T-cell (primary cell): ENCODE measurements at regions not wholly inside any gene's neighbourhood (a gene's known extent, or its start where the extent isn't known, plus 50 kb on each side); places are given as distances from the start of the nearest gene placed in this dataset.

Experiments
- ATAC-seq, 4 experiments: fragments of 200-7000 bp in 3 of 4; fragments of 150-1000 bp in 1 of 4; cut with Tn5 transposase; replicated peaks in 1 of 4; 1 replicate in 3 of 4; 2 replicates in 1 of 4; pipeline ENCODE4 v1.10.0; 2021; ENCODE audit warnings: moderate library complexity in 3 of 4, mild to moderate bottlenecking in 2 of 4, moderate number of reproducible peaks in 1 of 4
- CTCF ChIA-PET, 2 donors: fragments of 300-600 bp; sonication (Branson Sonifier 250); formaldehyde crosslinking; loops; one replicate each; lab custom pipeline; 2022; ENCODE audit warnings: antibody characterized with exemption in 2 of 2; lab: Charles Lee
- POLR2A ChIA-PET, 2 donors: fragments of 300-600 bp; sonication (Branson Sonifier 250); formaldehyde crosslinking; loops; one replicate each; lab custom pipeline; 2022; ENCODE audit warnings: antibody characterized with exemption in 2 of 2; lab: Charles Lee
- DNase-seq, 35 experiments: peaks; one replicate each; pipeline versions ENCODE4 v3.0.0 to v3.0.0-alpha.2; 2013 to 2023
- H3K27ac ChIP-seq: one replicate; pipeline ENCODE4 v1.5.1; 2013; ENCODE audit warnings: low read length
- H3K27me3 ChIP-seq, 2 experiments: replicated peaks in 1 of 2; 1 replicate in 1 of 2; 2 replicates in 1 of 2; pipeline versions ENCODE4 v1.6.1 to v1.7.0; 2013; ENCODE audit warnings: low read length in 1 of 2, mixed read lengths in 1 of 2; ENCODE audit not compliant: control insufficient read depth in 2 of 2, insufficient read depth in 2 of 2; ENCODE audit errors: extremely low read depth in 1 of 2
- H3K36me3 ChIP-seq, 2 donors: 1 replicate in 1 of 2; 2 replicates in 1 of 2; pipeline versions ENCODE4 v1.6.1 to v1.7.0; 2013; ENCODE audit warnings: low read length in 1 of 2; ENCODE audit not compliant: control insufficient read depth in 2 of 2, insufficient read depth in 1 of 2; ENCODE audit errors: extremely low read depth in 1 of 2
- H3K4me1 ChIP-seq, 2 experiments: 1 replicate in 1 of 2; 2 replicates in 1 of 2; pipeline versions ENCODE4 v1.6.1 to v1.7.0; 2013; ENCODE audit warnings: low read length in 2 of 2, mixed read lengths in 1 of 2; ENCODE audit not compliant: insufficient read depth in 2 of 2, control insufficient read depth in 1 of 2; ENCODE audit errors: extremely low read depth in 1 of 2
- H3K4me3 ChIP-seq, 2 donors: 1 replicate in 1 of 2; 2 replicates in 1 of 2; pipeline versions ENCODE4 v1.5.1 to v1.7.0; 2013; ENCODE audit warnings: mild to moderate bottlenecking in 2 of 2, low read length in 1 of 2, moderate library complexity in 1 of 2; ENCODE audit not compliant: control insufficient read depth in 1 of 2; ENCODE audit errors: extremely low read depth in 1 of 2
- H3K9me3 ChIP-seq: 2 replicates; pipeline ENCODE4 v1.7.0; 2013
- H3K27ac Mint-ChIP-seq, 2 donors: one replicate each; pipeline ENCODE4 v1.8.0; 2020 to 2021; ENCODE audit warnings: mild to moderate bottlenecking in 2 of 2, mixed read lengths in 2 of 2
- H3K27me3 Mint-ChIP-seq, 2 donors: one replicate each; pipeline ENCODE4 v1.8.0; 2021 to 2022; ENCODE audit warnings: mixed read lengths in 2 of 2
- H3K36me3 Mint-ChIP-seq: one replicate; pipeline ENCODE4 v1.8.0; 2021; ENCODE audit warnings: mixed read lengths
- H3K4me1 Mint-ChIP-seq, 3 donors: one replicate each; pipeline ENCODE4 v1.8.0; 2020 to 2022; ENCODE audit warnings: mixed read lengths in 3 of 3, mild to moderate bottlenecking in 1 of 3
- H3K4me3 Mint-ChIP-seq, 3 donors: one replicate each; pipeline ENCODE4 v1.8.0; 2020 to 2022; ENCODE audit warnings: mild to moderate bottlenecking in 3 of 3, mixed read lengths in 3 of 3, moderate library complexity in 3 of 3
- H3K9me3 Mint-ChIP-seq, 3 donors: one replicate each; pipeline ENCODE4 v1.8.0; 2020 to 2022; ENCODE audit warnings: mixed read lengths in 3 of 3
- whole genome bisulfite sequencing: methylation state at CpG from one replicate; pipeline ENCODE4 v1.1.5; 2013; ENCODE audit warnings: missing lambda C conversion rate; ENCODE audit not compliant: insufficient coverage; 5-methylcytosine and 5-hydroxymethylcytosine counted together

GRCh38 chr6:14354919-14355572 is 237.5 kb downstream of the CD83 start:
- no peaks in the 10 kb centered on the region for H3K36me3 Mint-ChIP-seq
- H3K4me1 Mint-ChIP-seq, result peaks cover 10 to 12% (median 11%) of the 10 kb centered on the region in 3 donors
- H3K27me3 Mint-ChIP-seq, result peaks cover 0 to 3% of the 10 kb centered on the region in 2 donors
- Histone ChIP-seq H3K36me3 (peaks cover 0 to 3% of the 10 kb centered on the region in 2 donors), H3K9me3 (no peaks in the 10 kb centered on the region), H3K4me3 (no peak overlapping the region), H3K4me1 (peaks cover 0 to 3% of the 10 kb centered on the region in 2 experiments), H3K27ac (no peak overlapping the region), H3K27me3 (no peaks in the 10 kb centered on the region)
- ChIA-PET CTCF (no interaction called here), POLR2A (no interaction called here)
- ATAC-seq (no peak), DNase-seq (peak in 2 of 35 experiments; percentile 3 to 6)
- H3K4me3 Mint-ChIP-seq, result no peak overlapping the region
- 60% methylated on average over 1 of the region's 5 CpGs for WGBS
- H3K9me3 Mint-ChIP-seq, result peaks cover 0 to 8% (median 0%) of the 10 kb centered on the region in 3 donors
- peak overlapping the region in 1 of 2 donors; percentile 54 for H3K27ac Mint-ChIP-seq

GRCh38 chr6:14359438-14359837 is 241.9 kb downstream of the CD83 start:
- peaks cover 4 to 9% (median 7%) of the 10 kb centered on the region in 3 donors for H3K4me1 Mint-ChIP-seq

GRCh38 chr6:14360565-14360964 is 243.0 kb downstream of the CD83 start:
- ChIA-PET CTCF (no interaction called here), POLR2A (interaction anchor here in 1 of 2 donors (0.6 kb wide), 1 partner anchor 31 kb away, joined by 3 read pairs; no protein-coding TSS in a partner anchor)

More at GRCh38 chr6:14359438-14359837, 241.9 kb downstream of the CD83 start:
- Histone ChIP-seq H3K36me3 (no peaks in the 10 kb centered on the region), H3K4me3 (no peak overlapping the region), H3K9me3 (no peaks in the 10 kb centered on the region), H3K27ac (no peak overlapping the region), H3K4me1 (peaks cover 0 to 3% of the 10 kb centered on the region in 2 experiments), H3K27me3 (no peaks in the 10 kb centered on the region)
- no peak overlapping the region for H3K27ac Mint-ChIP-seq
- H3K4me3 Mint-ChIP-seq, result no peak overlapping the region
- DNase-seq (no peak), ATAC-seq (no peak)
- H3K9me3 Mint-ChIP-seq, result no peaks in the 10 kb centered on the region
- 100% methylated on average over 3 of the region's 5 CpGs for WGBS
- H3K36me3 Mint-ChIP-seq, result no peaks in the 10 kb centered on the region
- CTCF ChIA-PET, result no interaction called here
- POLR2A ChIA-PET, result no interaction called here
- peaks cover 0 to 3% of the 10 kb centered on the region in 2 donors for H3K27me3 Mint-ChIP-seq

GRCh38 chr6:14361297-14361696 is 243.7 kb downstream of the CD83 start:
- no peaks in the 10 kb centered on the region for H3K27me3 ChIP-seq
- H3K9me3 ChIP-seq, result no peaks in the 10 kb centered on the region
- no peaks in the 10 kb centered on the region for H3K4me1 ChIP-seq
- peaks cover 0 to 3% of the 10 kb centered on the region in 2 donors for H3K27me3 Mint-ChIP-seq
- H3K4me1 Mint-ChIP-seq, result no peaks in the 10 kb centered on the region
- WGBS, result 88% methylated on average over 1 of the region's 2 CpGs
- no peak for ATAC-seq
- H3K9me3 Mint-ChIP-seq, result no peaks in the 10 kb centered on the region
- CTCF ChIA-PET, result no interaction called here
- POLR2A ChIA-PET, result interaction anchor here in 1 of 2 donors (0.6 kb wide), 1 partner anchor 30 kb away, joined by 3 read pairs; no protein-coding TSS in a partner anchor
- no peak overlapping the region for H3K4me3 ChIP-seq
- no peaks in the 10 kb centered on the region for H3K36me3 Mint-ChIP-seq
- H3K27ac Mint-ChIP-seq, result no peak overlapping the region
- no peaks in the 10 kb centered on the region for H3K36me3 ChIP-seq
- H3K27ac ChIP-seq, result no peak overlapping the region
- H3K4me3 Mint-ChIP-seq, result no peak overlapping the region
- no peak for DNase-seq

More at GRCh38 chr6:14360565-14360964, 243.0 kb downstream of the CD83 start:
- Histone ChIP-seq H3K4me1 (no peaks in the 10 kb centered on the region), H3K27ac (no peak overlapping the region), H3K4me3 (no peak overlapping the region), H3K9me3 (no peaks in the 10 kb centered on the region), H3K36me3 (no peaks in the 10 kb centered on the region), H3K27me3 (no peaks in the 10 kb centered on the region)
- Mint-ChIP-seq H3K27me3 (peaks cover 0 to 3% of the 10 kb centered on the region in 2 donors), H3K4me3 (no peak overlapping the region), H3K36me3 (no peaks in the 10 kb centered on the region), H3K4me1 (no peaks in the 10 kb centered on the region), H3K9me3 (no peaks in the 10 kb centered on the region), H3K27ac (no peak overlapping the region)
- DNase-seq, result no peak
- 87% methylated on average over 4 of the region's 7 CpGs for WGBS
- ATAC-seq, result no peak

GRCh38 chr6:14361956-14362587 is 244.5 kb downstream of the CD83 start:
- no peaks in the 10 kb centered on the region for H3K9me3 ChIP-seq
- H3K27ac ChIP-seq, result no peak overlapping the region
- Mint-ChIP-seq H3K4me1 (no peaks in the 10 kb centered on the region), H3K4me3 (no peak overlapping the region), H3K27ac (no peak overlapping the region), H3K27me3 (peaks cover 0 to 3% of the 10 kb centered on the region in 2 donors), H3K9me3 (no peaks in the 10 kb centered on the region), H3K36me3 (no peaks in the 10 kb centered on the region)
- WGBS, result 73% methylated on average over 1 of the region's 5 CpGs
- ChIA-PET POLR2A (no interaction called here), CTCF (no interaction called here)
- no peaks in the 10 kb centered on the region for H3K4me1 ChIP-seq
- no peaks in the 10 kb centered on the region for H3K36me3 ChIP-seq
- no peak for DNase-seq
- ATAC-seq, result no peak
- H3K4me3 ChIP-seq, result no peak overlapping the region
- no peaks in the 10 kb centered on the region for H3K27me3 ChIP-seq

- no peak overlapping the region for H3K4me3 ChIP-seq
- WGBS, result no CpG with 5 or more reads among the region's 5 CpGs
- Mint-ChIP-seq H3K9me3 (no peaks in the 10 kb centered on the region), H3K27ac (no peak overlapping the region), H3K4me3 (no peak overlapping the region), H3K36me3 (no peaks in the 10 kb centered on the region), H3K4me1 (no peaks in the 10 kb centered on the region), H3K27me3 (no peaks in the 10 kb centered on the region)
- ATAC-seq (no peak), DNase-seq (no peak)
- no peaks in the 10 kb centered on the region for H3K36me3 ChIP-seq
- no peaks in the 10 kb centered on the region for H3K27me3 ChIP-seq
- H3K27ac ChIP-seq, result no peak overlapping the region
- H3K4me1 ChIP-seq, result no peaks in the 10 kb centered on the region
- no peaks in the 10 kb centered on the region for H3K9me3 ChIP-seq
- CTCF ChIA-PET, result no interaction called here
- POLR2A ChIA-PET, result no interaction called here
Measured at GRCh38 chr6:14364370-14364769, 246.8 kb downstream of the CD83 start.
